NT2/D1 (cell line): ENCODE measurements at regions not wholly inside any gene's neighbourhood (a gene's known extent, or its start where the extent isn't known, plus 50 kb on each side); places are given as distances from the start of the nearest gene placed in this dataset.

Source experiments
- SUZ12 ChIP-seq: IDR thresholded peaks from 2 replicates; pipeline ENCODE4 v1.6.1; 2011; ENCODE audit not compliant: insufficient read length, insufficient read depth; ENCODE audit errors: extremely low read depth
- YY1 ChIP-seq: IDR thresholded peaks from 2 replicates; pipeline ENCODE4 v1.6.1; 2011; ENCODE audit not compliant: insufficient read length, insufficient read depth
- ZNF274 ChIP-seq: IDR thresholded peaks from 2 replicates; pipeline ENCODE4 v1.6.1; 2011; ENCODE audit warnings: mild to moderate bottlenecking, low read depth, low read length

- TF ChIP-seq SUZ12 (no peak), ZNF274 (no peak), YY1 (no peak)
Observed at GRCh38 chr14:85764822-85765221, 234.9 kb downstream of the FLRT2 start.
